ENCODE measurements at regions not wholly inside any gene's neighbourhood (a gene's known extent, or its start where the extent isn't known, plus 50 kb on each side); places are given as distances from the start of the nearest gene placed in this dataset.

DNA sequence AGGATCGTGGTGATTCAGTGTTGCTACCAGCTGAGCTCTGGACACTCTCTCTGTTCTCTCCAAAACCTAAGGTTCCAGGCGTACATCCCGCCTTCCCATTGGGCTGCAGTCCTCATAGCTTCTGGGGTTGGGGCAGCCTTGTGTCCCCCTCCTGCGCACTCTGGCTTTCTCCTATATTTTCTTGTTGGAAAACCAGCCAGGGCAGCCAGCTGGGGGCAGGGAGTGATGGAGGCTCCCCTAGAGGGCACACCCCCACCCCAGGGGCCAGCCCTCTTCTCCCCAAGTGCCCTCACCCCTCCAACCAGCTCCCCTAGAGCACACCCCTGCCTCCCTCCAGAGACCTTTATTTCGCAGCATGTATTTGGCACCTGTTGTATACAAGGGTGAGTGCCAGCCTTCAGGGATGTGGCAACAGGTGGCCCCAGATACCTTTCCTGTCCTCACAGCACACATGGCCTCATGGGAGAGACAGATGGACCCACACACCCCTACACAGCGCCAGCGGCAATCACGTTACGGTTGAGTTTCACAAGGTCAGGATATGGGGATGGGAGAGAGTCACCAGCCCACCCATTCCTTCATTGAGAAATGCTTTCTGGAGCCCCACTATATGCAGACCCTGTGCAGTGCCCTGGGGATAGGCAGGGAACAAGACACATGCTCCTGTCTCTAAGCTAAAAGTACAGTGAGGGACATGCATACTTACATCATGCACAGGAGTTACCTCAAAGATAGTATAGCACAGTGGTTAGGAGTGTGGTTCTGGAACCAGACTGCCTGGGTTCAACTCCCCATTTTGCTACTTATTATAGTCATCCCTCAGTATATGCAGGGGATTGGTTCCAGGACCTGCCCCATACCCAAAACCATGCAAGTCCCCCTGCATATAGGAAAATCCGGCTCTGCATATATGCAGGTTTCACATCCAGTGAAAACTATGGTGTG, 141.1 kb downstream of the PHETA1 start:
- no peaks in the 10 kb centered on the region for H3K9me3 ChIP-seq (ENCODE audit: control insufficient read depth, low read length)
- no peaks in the 10 kb centered on the region for H3K36me3 ChIP-seq (ENCODE audit: control insufficient read depth, insufficient read depth, low read length)
- H3K4me3 ChIP-seq (ENCODE audit: low read depth, low read length), result no peak overlapping the region
- H3K4me1 ChIP-seq, result no peaks in the 10 kb centered on the region
- no peak overlapping the region for H3K4me2 ChIP-seq (ENCODE audit: low read length)
- H3K9ac ChIP-seq, result no peak overlapping the region
- no peak overlapping the region for H2AFZ ChIP-seq
- no peaks in the 10 kb centered on the region for H3K79me2 ChIP-seq
- H3K27me3 ChIP-seq (ENCODE audit: control insufficient read depth, insufficient read depth, low read length), result no peaks in the 10 kb centered on the region
- H3K27ac ChIP-seq, result no peak overlapping the region
- TF ChIP-seq, protein P1, sequence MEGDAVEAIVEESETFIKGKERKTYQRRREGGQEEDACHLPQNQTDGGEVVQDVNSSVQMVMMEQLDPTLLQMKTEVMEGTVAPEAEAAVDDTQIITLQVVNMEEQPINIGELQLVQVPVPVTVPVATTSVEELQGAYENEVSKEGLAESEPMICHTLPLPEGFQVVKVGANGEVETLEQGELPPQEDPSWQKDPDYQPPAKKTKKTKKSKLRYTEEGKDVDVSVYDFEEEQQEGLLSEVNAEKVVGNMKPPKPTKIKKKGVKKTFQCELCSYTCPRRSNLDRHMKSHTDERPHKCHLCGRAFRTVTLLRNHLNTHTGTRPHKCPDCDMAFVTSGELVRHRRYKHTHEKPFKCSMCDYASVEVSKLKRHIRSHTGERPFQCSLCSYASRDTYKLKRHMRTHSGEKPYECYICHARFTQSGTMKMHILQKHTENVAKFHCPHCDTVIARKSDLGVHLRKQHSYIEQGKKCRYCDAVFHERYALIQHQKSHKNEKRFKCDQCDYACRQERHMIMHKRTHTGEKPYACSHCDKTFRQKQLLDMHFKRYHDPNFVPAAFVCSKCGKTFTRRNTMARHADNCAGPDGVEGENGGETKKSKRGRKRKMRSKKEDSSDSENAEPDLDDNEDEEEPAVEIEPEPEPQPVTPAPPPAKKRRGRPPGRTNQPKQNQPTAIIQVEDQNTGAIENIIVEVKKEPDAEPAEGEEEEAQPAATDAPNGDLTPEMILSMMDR (IDR thresholded peaks at IDR 0.05), result no peak

DNA sequence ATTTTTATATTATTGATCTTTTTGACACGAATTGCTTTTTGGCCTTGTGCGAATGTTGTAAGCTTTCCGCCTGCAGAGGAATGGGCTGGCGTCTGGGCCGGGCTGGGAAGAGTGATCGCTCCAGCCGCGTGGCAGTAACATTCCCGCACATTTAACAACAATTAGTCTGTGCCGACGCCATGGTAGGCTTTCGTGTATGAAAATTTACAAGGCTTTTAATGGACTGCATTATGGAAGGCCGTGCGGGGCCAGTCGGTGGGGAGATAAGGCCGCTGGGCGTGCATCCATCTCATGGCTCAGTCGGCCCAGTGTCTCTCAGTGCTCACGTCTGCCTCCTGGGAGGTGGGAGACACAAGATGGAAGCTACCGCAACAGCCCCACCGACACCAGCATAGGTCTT, 142.2 kb downstream of the PHETA1 start:
- Histone ChIP-seq H3K27ac (no peak overlapping the region), H3K9ac (no peak overlapping the region), H3K4me1 (no peaks in the 10 kb centered on the region), H3K27me3 (ENCODE audit: control insufficient read depth, insufficient read depth, low read length) (no peaks in the 10 kb centered on the region), H3K4me3 (ENCODE audit: low read depth, low read length) (no peak overlapping the region), H3K4me2 (ENCODE audit: low read length) (no peak overlapping the region), H3K36me3 (ENCODE audit: control insufficient read depth, insufficient read depth, low read length) (no peaks in the 10 kb centered on the region), H3K79me2 (no peaks in the 10 kb centered on the region), H2AFZ (no peak overlapping the region), H3K9me3 (ENCODE audit: control insufficient read depth, low read length) (no peaks in the 10 kb centered on the region)
- TF ChIP-seq, protein P1 (IDR thresholded peaks at IDR 0.05), result no peak

DNA sequence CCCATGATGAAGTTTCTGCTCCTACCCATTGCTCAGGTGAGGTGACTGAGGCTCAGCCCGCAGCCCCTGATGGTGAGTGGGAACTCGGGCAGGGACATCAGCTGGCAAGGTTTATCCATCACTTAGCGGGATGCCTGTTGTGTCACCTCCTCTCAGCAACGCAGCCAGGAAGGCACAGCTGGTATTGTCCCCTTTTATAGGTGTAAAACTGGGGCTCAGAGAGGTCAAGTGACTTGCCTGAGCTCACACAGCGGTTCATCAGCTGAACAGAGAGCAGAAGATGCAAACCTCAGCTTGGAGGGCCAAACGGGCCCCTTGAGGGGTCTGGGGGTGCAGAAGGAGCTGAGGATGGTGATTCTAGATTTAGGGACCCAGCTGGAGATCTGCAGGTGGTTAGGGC, 143.6 kb downstream of the PHETA1 start:
- Histone ChIP-seq H3K9me3 (ENCODE audit: control insufficient read depth, low read length) (no peaks in the 10 kb centered on the region), H3K27ac (no peak overlapping the region), H3K4me1 (no peaks in the 10 kb centered on the region), H3K4me2 (ENCODE audit: low read length) (no peak overlapping the region), H2AFZ (no peak overlapping the region), H3K79me2 (no peaks in the 10 kb centered on the region), H3K4me3 (ENCODE audit: low read depth, low read length) (no peak overlapping the region), H3K27me3 (ENCODE audit: control insufficient read depth, insufficient read depth, low read length) (no peaks in the 10 kb centered on the region), H3K9ac (no peak overlapping the region), H3K36me3 (ENCODE audit: control insufficient read depth, insufficient read depth, low read length) (no peaks in the 10 kb centered on the region)
- TF ChIP-seq, protein P1 (IDR thresholded peaks at IDR 0.05), result no peak

DNA sequence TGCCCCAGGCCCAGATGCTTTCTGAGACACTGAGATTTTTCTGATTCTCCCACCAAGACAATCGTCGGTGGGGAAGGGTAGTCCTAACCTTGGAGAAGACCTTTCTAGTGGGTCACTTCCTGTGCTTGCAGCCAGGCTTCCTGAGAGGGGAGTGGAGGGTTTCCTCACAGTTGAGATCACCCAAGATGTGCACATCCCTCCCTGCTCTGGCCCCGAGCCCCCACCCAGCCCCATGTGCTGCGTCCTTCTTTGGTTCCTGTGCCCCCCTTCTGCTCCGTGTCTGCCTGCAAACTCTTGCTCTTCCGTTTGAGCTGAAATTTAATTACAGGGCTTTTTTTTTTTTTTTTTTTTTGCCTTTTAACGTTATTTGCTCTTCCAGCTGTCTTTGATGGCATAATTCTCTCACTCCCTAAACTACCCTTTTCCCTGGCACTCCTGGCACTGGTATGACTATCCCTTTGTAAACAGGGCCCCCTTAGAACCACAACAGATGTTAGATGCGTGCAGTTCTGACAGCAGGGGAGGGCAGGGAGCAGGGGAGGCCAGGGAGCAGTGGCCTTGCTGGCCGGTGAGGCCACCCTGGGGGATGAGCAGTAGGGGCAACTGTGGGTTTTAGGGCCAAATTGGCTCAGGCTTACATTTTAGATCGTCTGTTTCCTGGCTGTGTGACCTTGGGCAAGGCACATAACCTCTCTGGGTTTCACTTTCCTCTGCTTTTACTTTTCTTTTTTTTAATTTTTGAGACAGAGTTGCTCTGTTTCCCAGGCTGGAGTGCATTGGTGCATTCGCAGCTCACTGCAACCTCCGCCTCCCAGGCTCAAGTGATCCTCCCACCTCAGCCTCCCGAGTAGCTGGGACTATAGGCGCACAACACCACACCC, 144.5 kb downstream of the PHETA1 start:
- Histone ChIP-seq H3K4me3 (ENCODE audit: low read depth, low read length) (no peak overlapping the region), H3K9me3 (ENCODE audit: control insufficient read depth, low read length) (no peaks in the 10 kb centered on the region), H3K4me1 (no peaks in the 10 kb centered on the region), H3K36me3 (ENCODE audit: control insufficient read depth, insufficient read depth, low read length) (no peaks in the 10 kb centered on the region), H3K79me2 (no peaks in the 10 kb centered on the region), H2AFZ (no peak overlapping the region), H3K27me3 (ENCODE audit: control insufficient read depth, insufficient read depth, low read length) (no peaks in the 10 kb centered on the region), H3K27ac (no peak overlapping the region), H3K9ac (no peak overlapping the region), H3K4me2 (ENCODE audit: low read length) (no peak overlapping the region)
- TF ChIP-seq, protein P1 (IDR thresholded peaks at IDR 0.05), result no peak
